ENCODE measurements at regions not wholly inside any gene's neighbourhood (a gene's known extent, or its start where the extent isn't known, plus 50 kb on each side); places are given as distances from the start of the nearest gene placed in this dataset.

DNA sequence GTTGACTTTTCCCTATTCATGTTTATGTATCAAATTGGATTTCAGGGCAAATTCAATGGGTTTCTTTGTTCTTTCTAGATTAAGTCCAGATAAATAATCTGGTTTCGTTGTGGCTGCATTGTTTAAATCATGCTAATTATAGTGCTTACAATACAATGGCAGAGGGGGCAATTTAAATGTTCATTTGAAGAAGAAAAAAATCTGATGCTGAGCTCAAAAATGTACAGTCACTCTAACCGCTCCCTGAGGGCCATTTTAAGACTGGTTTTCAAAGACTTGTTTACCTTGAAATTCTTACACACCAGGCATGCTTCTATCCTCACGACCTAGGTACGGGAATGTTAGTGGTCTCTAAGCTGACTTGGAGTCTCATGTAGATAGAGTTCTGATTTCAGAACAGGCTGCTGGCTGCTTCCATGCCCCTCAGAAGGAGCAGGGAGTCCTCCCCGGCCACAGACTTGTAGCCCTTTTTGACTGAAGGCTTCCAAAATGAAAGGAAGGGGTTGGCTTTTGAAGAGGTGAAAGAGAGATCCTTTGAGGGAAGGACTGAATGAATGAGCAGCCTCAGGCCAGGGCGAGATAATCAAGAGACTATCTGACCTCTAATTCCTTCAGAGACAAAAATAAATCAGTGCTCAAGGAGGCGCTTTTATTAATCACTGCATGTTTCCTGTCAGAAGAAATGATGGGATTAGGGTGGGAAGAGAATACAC is 86.1 kb upstream of the ZNF217 start:
- Histone ChIP-seq H3K4me1 (ENCODE audit: insufficient read depth, low read length) (peaks cover 2% of the 10 kb centered on the region; the same call in 1 of the 2 replicates), H2AK5ac (ENCODE audit: insufficient read length, low read length) (no peak overlapping the region), H4K91ac (ENCODE audit: insufficient read length, low read depth, low read length) (no peak overlapping the region), H2BK12ac (ENCODE audit: insufficient read length, low read depth, low read length) (no peak overlapping the region), H2BK5ac (ENCODE audit: insufficient read length, low read length) (no peak overlapping the region), H3K4ac (ENCODE audit: low read depth, low read length) (no peak overlapping the region), H3K9me3 (ENCODE audit: control insufficient read depth, low read depth, low read length) (no peaks in the 10 kb centered on the region), H3T11ph (ENCODE audit: low read length) (no peak overlapping the region), H2BK15ac (ENCODE audit: low read depth, low read length) (no peak overlapping the region), H3K4me2 (ENCODE audit: insufficient read depth, insufficient read length, low read length) (no peak overlapping the region), H3K79me1 (ENCODE audit: insufficient read depth, low read depth, low read length, poor library complexity, severe bottlenecking) (no peaks in the 10 kb centered on the region), H4K5ac (ENCODE audit: insufficient read length, low read depth, low read length) (no peak overlapping the region), H3K27ac (ENCODE audit: insufficient read length, low read depth, low read length) (no peak overlapping the region), H4K20me1 (ENCODE audit: control insufficient read depth, insufficient read depth, insufficient read length) (no peaks in the 10 kb centered on the region), H3K18ac (ENCODE audit: insufficient read length, low read depth, low read length) (no peak overlapping the region), H3K23ac (ENCODE audit: insufficient read length, low read depth, low read length) (no peak overlapping the region), H3K14ac (ENCODE audit: insufficient read depth, low read length) (no peak overlapping the region), H2BK20ac (ENCODE audit: low read depth, low read length, poor library complexity, severe bottlenecking) (no peak overlapping the region), H2BK120ac (ENCODE audit: low read depth, low read length, poor library complexity, severe bottlenecking) (no peak overlapping the region), H2AFZ (ENCODE audit: low read length) (no peak overlapping the region), H4K8ac (replicated peaks; ENCODE audit: insufficient read length, low read depth, low read length) (no peak overlapping the region), H3K9ac (ENCODE audit: extremely low read depth, insufficient read length, low read length) (no peak overlapping the region), H3K27me3 (ENCODE audit: insufficient read depth, low read length) (no peaks in the 10 kb centered on the region), H3K23me2 (ENCODE audit: insufficient read length, low read depth, low read length, poor library complexity, severe bottlenecking) (peaks cover 3% of the 10 kb centered on the region), H3K56ac (ENCODE audit: insufficient read length, low read depth, low read length) (no peak overlapping the region), H3K79me2 (ENCODE audit: insufficient read depth, low read length) (no peaks in the 10 kb centered on the region)
- Mint-ChIP-seq H3K4me3 (no peak overlapping the region; a peak in 1 of 5 replicates), H3K36me3 (ENCODE audit: insufficient read depth in 1 of 3, low read depth in 3 of 3) (0 out of 7 replicates have a peak, but pooled peaks cover 0 to 4% (median 0%) of the 10 kb centered on the region in 3 experiments), H3K27ac (peak overlapping the region; percentile 57 to 86 (median 72); a peak in 4 of 7 replicates), H3K9me3 (no peaks in the 10 kb centered on the region; a peak in 1 of 5 replicates), H3K4me1 (peaks cover 29 to 35% of the 10 kb centered on the region in 2 experiments), H3K27me3 (ENCODE audit: low read depth) (no peaks in the 10 kb centered on the region)
- DNase-seq: no peak
- TF ChIP-seq, protein P1, sequence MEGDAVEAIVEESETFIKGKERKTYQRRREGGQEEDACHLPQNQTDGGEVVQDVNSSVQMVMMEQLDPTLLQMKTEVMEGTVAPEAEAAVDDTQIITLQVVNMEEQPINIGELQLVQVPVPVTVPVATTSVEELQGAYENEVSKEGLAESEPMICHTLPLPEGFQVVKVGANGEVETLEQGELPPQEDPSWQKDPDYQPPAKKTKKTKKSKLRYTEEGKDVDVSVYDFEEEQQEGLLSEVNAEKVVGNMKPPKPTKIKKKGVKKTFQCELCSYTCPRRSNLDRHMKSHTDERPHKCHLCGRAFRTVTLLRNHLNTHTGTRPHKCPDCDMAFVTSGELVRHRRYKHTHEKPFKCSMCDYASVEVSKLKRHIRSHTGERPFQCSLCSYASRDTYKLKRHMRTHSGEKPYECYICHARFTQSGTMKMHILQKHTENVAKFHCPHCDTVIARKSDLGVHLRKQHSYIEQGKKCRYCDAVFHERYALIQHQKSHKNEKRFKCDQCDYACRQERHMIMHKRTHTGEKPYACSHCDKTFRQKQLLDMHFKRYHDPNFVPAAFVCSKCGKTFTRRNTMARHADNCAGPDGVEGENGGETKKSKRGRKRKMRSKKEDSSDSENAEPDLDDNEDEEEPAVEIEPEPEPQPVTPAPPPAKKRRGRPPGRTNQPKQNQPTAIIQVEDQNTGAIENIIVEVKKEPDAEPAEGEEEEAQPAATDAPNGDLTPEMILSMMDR (conservative IDR thresholded peaks at IDR 0.05): no peak
- no CpG with 5 or more reads among the region's 7 CpGs for WGBS (ENCODE audit: extremely low coverage, insufficient read length, low lambda C conversion rate)
